SW480 (cell line): ENCODE measurements at regions not wholly inside any gene's neighbourhood (a gene's known extent, or its start where the extent isn't known, plus 50 kb on each side); places are given as distances from the start of the nearest gene placed in this dataset.

Experiments
- DNase-seq: peaks from one replicate; pipeline ENCODE4 v3.0.0-alpha.2; 2016; ENCODE audit warnings: low spot score

DNA sequence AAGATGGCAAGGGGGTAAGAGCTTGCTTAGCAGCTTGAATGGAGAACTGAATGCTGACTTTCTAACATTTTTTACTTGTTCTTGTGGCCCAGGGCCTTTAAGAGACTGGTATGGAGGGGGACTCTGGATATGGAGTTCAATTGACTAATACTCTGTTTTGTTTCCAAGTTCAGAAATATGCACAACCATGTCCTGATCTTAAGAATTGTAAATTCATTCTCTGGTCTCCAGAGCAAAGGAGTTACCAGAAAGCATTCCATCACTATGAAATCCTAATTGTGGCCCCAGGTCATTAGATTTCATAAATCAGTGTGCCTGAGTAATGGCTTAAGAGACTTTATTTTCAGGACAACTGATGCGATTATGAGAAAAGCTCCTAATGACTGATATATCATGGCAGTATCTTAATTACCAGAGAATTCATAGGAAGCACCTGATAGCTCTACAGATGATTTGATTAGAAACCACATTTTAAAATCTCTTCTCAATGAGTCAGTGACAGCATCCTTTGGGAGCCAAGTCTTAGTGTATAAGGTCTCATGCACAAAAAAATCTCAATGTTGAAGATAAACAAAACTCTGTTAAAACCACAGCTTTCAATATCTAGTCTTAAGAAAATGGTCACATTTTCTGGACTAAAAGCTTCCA is 613.6 kb upstream of the KLF4 start:
- DNase-seq, result no peak

DNA sequence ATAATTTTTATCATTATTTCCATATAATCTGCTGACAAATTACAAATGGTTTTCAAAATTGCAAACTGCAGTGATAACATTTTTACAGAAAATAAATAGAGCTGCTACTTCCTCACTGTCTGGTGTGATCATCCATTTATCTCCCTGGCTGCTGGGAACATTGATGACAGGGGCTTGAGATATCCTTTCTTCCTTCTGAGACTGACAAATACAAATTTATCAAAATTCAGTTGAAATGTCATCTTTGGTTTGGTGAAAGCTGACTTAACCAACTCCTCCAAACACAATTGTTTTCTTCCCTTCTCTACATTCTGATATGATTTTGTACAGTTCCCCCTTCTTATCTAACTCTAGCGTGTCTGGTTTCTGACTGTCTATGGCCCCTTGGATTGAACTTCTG is 611.8 kb upstream of the KLF4 start:
- DNase-seq, result no peak

DNA sequence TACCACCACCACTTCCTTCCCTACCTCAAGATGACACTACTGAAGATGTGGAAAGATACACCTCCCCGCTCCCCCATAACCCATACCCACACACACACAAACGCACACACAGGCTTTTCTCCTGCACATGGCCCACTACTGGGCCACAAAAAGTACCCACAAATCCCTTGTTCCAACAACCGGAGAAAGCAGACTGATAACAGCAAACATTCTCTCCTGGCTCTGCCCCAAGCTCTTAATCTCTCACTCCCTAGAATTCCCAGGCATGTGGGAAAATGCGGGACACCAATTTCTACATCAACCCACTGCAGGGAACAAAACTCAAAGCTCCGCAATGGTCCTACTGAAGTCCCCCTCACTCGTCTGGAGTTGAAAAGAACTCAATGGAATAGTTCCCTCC is 611.0 kb upstream of the KLF4 start:
- no peak for DNase-seq

GRCh38 chr9:108099854-108100253 is 610.3 kb upstream of the KLF4 start:
- DNase-seq, result no peak

- DNase-seq, result no peak
Measured at GRCh38 chr9:108095496-108095895, 605.9 kb upstream of the KLF4 start.

DNA sequence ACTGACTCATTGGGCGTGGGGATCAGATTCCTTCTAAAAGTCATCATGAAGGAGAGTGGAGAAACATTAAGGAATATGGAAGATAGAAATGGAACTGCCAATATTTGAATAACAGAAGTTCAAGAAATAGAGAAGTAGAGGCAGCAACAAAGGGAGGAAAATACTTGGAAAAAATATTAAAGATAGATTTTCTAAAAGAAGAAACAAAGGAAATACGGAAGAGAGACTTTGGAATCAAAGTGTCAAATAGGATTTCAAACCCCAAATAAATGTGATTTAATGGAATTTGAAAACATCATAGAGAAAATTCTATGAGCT is 605.1 kb upstream of the KLF4 start:
- DNase-seq, result no peak

DNA sequence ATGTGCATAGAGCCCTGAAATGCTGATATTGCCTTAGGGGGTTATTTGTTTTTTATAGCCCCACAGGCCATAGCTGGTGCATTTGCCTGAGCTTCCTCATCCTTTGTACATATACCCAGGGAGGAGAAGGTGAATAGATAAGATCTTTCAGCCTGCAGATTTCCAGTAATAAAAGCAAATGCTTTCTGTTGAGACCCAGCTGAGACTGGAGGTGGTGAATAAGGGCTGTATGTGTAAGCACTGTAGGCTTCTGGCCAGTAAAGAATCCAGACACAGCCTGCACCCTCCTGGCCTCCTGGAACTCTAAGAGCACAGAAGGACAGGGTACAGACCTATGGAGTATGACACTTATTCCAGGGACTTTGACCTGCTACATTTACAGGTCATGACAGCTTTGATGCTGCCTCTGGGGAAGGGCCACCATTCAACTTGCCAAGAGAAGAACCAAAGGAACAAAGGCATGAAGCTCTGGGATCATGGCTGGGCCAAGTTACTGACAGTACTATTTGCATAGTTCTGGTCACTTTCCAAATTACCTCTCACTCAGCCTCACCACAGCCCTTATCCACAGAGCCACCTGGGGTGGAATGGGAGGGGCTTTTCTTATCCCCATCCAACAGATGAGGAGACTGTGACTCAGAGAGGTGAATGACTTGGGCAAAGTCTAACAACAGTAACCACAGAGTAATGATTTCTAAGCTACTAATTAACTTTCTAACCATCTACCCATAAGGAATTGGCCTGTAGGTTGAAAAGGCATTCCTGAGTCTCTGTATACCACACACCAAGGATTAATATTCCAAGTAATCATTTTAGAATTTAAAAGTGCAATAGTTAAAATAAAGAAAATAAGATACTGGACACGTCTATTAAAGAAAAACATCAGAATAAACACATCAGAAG is 604.5 kb upstream of the KLF4 start:
- peak; percentile 89 for DNase-seq

DNA sequence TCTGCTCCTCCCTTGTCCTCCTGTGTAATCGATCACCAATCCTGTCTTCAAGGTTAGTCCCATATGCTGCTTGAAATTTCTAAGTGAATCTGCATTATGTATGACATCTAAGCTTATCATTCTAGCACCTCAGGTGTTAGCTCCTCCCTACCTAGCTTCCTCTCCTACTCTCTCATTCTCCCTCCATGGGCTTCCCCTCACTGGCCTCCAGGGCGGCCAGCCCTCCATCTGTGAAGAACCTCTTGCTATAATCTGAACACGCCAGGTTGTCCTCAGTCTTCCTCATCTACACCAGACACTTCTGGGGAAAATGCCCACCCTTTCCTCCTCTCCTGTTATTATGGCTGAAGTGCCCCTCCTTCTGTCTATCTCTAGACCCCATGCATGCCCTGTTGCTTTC is 599.3 kb upstream of the KLF4 start:
- DNase-seq, result no peak

DNA sequence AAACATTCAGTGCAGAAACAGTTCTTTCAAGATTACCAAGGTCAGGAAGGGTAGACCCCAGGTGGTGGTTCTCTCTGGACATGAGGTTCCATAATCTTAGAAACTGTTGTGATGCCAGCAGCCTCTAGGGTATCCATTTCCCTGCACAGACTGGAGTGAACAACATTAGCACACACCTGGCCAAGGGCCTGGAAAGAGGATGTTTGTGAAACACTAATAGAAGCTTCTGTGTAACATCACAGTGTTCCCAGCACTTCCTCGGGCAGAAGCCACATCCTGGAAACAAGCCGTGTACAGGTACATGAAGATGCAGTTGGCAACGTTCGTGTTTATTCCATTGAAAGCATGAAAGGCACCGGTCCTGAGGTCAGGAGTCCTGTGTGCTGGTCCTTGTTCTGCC is 598.2 kb upstream of the KLF4 start:
- peak; percentile 47 for DNase-seq

- DNase-seq, result no peak
Measured at GRCh38 chr9:108086624-108087023, 597.1 kb upstream of the KLF4 start.

DNA sequence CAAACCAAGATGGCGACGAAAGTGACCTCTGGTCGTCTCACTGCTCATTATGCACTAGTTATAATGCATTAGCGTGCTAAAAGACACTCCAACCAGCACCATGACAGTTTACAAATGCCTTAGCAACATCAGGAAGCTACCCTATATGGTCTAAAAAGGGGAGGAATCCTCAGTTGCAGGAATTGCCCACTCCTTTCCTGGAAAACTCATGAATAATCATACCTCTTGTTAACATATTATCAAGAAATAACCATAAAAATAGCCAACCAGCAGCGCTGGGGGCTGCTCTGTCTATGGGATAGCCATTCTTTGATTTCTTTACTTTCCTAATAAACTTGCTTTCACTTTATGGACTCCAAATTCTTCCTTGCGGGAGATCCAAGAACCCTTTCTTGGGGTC is 595.7 kb upstream of the KLF4 start:
- DNase-seq, result no peak

- no peak for DNase-seq
Measured at GRCh38 chr9:108083796-108084352, 594.3 kb upstream of the KLF4 start.

- DNase-seq, result no peak
Measured at GRCh38 chr9:108083160-108083750, 593.7 kb upstream of the KLF4 start.

- no peak for DNase-seq
Measured at GRCh38 chr9:108081112-108081511, 591.5 kb upstream of the KLF4 start.

DNA sequence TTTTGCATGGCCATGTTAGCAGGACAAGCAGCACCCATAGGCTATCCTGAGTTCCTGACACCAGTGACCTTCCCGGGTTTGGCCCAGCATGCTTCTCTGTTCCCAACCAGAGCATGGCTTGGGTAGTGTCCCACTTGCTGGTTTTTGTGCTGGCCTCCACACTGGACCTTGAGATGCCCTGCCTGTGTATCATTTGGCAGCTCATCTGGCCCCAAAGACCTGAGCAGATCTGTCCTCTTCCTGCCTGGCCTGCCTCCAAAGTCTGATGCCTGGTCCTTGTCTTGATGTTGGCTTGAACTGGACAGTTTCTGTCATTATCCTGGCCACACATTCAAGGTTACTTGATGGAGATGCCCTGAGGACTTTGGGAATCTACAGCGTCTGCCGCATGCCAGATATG is 590.7 kb upstream of the KLF4 start:
- DNase-seq, result no peak

DNA sequence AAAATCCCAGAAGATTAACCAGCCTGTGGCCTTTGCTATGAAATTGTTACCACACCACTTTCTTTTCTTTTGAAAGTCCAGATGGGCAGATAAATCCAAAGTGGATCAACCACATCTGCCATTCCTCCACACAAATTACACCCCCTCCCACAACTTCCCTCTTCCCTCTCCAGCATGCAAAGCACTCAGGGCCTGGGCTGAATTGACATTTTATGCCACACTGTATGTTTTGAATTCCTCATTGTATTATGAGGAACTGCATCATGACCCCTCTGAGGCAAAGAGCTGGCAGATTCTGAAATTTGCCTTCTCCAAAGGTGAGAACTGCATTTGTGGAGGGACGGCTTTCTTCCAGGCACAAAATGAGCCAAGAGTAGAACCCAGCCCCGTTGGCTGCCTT is 589.2 kb upstream of the KLF4 start:
- DNase-seq, result no peak

- no peak for DNase-seq
Measured at GRCh38 chr9:108078375-108078774, 588.8 kb upstream of the KLF4 start.

GRCh38 chr9:108077556-108077955 is 588.0 kb upstream of the KLF4 start:
- no peak for DNase-seq

GRCh38 chr9:108074900-108075299 is 585.3 kb upstream of the KLF4 start:
- DNase-seq, result peak; percentile 94

GRCh38 chr9:108073823-108074222 is 584.3 kb upstream of the KLF4 start:
- DNase-seq, result no peak

GRCh38 chr9:108072740-108073139 is 583.2 kb upstream of the KLF4 start:
- no peak for DNase-seq

- DNase-seq, result no peak
Measured at GRCh38 chr9:108070861-108071260, 581.3 kb upstream of the KLF4 start.

- DNase-seq, result no peak
Measured at GRCh38 chr9:108069991-108070390, 580.4 kb upstream of the KLF4 start.
